MM.1S (cell line): ENCODE measurements at regions not wholly inside any gene's neighbourhood (a gene's known extent, or its start where the extent isn't known, plus 50 kb on each side); places are given as distances from the start of the nearest gene placed in this dataset.

Experiments
- DNase-seq: peaks from one replicate; pipeline ENCODE4 v3.0.0-alpha.2; 2015
- H2AFZ ChIP-seq: fragments of 300-600 bp; sonication (generic); 2 replicates; pipeline ENCODE4 v1.6.0; 2016; ENCODE audit warnings: antibody characterized with exemption, low read length
- H3F3A ChIP-seq: fragments of 300-600 bp; sonication (generic); 2 replicates; pipeline ENCODE4 v1.6.1; 2016; ENCODE audit warnings: mild to moderate bottlenecking, antibody characterized with exemption, low read length, moderate library complexity, mixed read lengths; ENCODE audit not compliant: insufficient read depth
- H3K27ac ChIP-seq: fragments of 300-600 bp; sonication (generic); 2 replicates; pipeline ENCODE4 v1.5.1; 2016; ENCODE audit warnings: mild to moderate bottlenecking, low read length
- H3K27me3 ChIP-seq: fragments of 300-600 bp; sonication (generic); replicated peaks from 2 replicates; pipeline ENCODE4 v1.6.0; 2016; ENCODE audit warnings: low read length; ENCODE audit not compliant: insufficient read depth
- H3K36me3 ChIP-seq: fragments of 300-600 bp; sonication (generic); replicated peaks from 2 replicates; pipeline ENCODE4 v1.6.1; 2016; ENCODE audit warnings: mild to moderate bottlenecking, low read length, mixed read lengths; ENCODE audit not compliant: insufficient read depth
- H3K4me1 ChIP-seq: fragments of 300-600 bp; sonication (generic); 2 replicates; pipeline ENCODE4 v1.6.1; 2016; ENCODE audit warnings: low read length, mixed read lengths
- H3K4me2 ChIP-seq: fragments of 300-600 bp; sonication (generic); 2 replicates; pipeline ENCODE4 v1.6.0; 2016; ENCODE audit warnings: low read depth, low read length
- H3K4me3 ChIP-seq: fragments of 300-600 bp; sonication (generic); 2 replicates; pipeline ENCODE4 v1.5.1; 2016; ENCODE audit warnings: low read length, mixed read lengths
- H3K79me2 ChIP-seq: fragments of 300-600 bp; sonication (generic); 2 replicates; pipeline ENCODE4 v1.6.1; 2016; ENCODE audit warnings: mixed run types, low read length, mixed read lengths
- H3K9ac ChIP-seq: fragments of 300-600 bp; sonication (generic); 2 replicates; pipeline ENCODE4 v1.6.1; 2016; ENCODE audit warnings: low read length, mixed read lengths
- H3K9me2 ChIP-seq: fragments of 300-600 bp; sonication (generic); replicated peaks from 2 replicates; pipeline ENCODE4 v1.6.1; 2016; ENCODE audit warnings: mild to moderate bottlenecking, low read length, mixed read lengths; ENCODE audit not compliant: insufficient read depth
- H3K9me3 ChIP-seq: fragments of 300-600 bp; sonication (generic); replicated peaks from 2 replicates; pipeline ENCODE4 v1.6.1; 2016; ENCODE audit warnings: mild to moderate bottlenecking, low read length, mixed read lengths; ENCODE audit not compliant: insufficient read depth
- H4K20me1 ChIP-seq: fragments of 300-600 bp; sonication (generic); 2 replicates; pipeline ENCODE4 v1.6.1; 2016; ENCODE audit warnings: mild to moderate bottlenecking, low read length, moderate library complexity, mixed read lengths; ENCODE audit not compliant: insufficient read depth
- CTCF ChIP-seq: fragments of 300-600 bp; sonication (generic); IDR thresholded peaks from 2 replicates; pipeline ENCODE4 v1.5.1; 2016; ENCODE audit warnings: antibody characterized with exemption, low read length, mixed read lengths
- EZH2 ChIP-seq: fragments of 300-600 bp; sonication (generic); optimal IDR thresholded peaks from 2 replicates; pipeline ENCODE3; 2017; ENCODE audit warnings: low read depth, mild to moderate bottlenecking, antibody characterized with exemption, low read length, mixed read lengths
- EZH2phosphoT487 ChIP-seq: fragments of 300-600 bp; sonication (generic); IDR thresholded peaks from 2 replicates; pipeline ENCODE4 v1.6.1; 2018; ENCODE audit warnings: antibody characterized with exemption, low read length

GRCh38 chr12:132396657-132397056, 67.3 kb upstream of the GALNT9 start:
- Histone ChIP-seq H3K4me1 (no peaks in the 10 kb centered on the region), H3K4me2 (no peak overlapping the region), H3K9me2 (no peaks in the 10 kb centered on the region), H2AFZ (no peak overlapping the region), H3K27ac (no peak overlapping the region), H4K20me1 (no peaks in the 10 kb centered on the region), H3K36me3 (no peaks in the 10 kb centered on the region), H3K9me3 (no peaks in the 10 kb centered on the region), H3K4me3 (no peak overlapping the region), H3F3A (no peaks in the 10 kb centered on the region), H3K9ac (no peak overlapping the region), H3K79me2 (no peaks in the 10 kb centered on the region), H3K27me3 (peaks cover 25% of the 10 kb centered on the region)
- TF ChIP-seq EZH2 (no peak), EZH2phosphoT487 (no peak), CTCF (no peak)
- DNase-seq = no peak

- Histone ChIP-seq H3K27ac (no peak overlapping the region), H3K27me3 (peaks cover 25% of the 10 kb centered on the region), H3K9me3 (no peaks in the 10 kb centered on the region)
Observed at GRCh38 chr12:132395908-132396305, 66.5 kb upstream of the GALNT9 start.

GRCh38 chr12:132395192-132395907, 66.0 kb upstream of the GALNT9 start:
- Histone ChIP-seq H3K36me3 (no peaks in the 10 kb centered on the region), H2AFZ (no peak overlapping the region), H3K9me3 (no peaks in the 10 kb centered on the region), H3K27ac (no peak overlapping the region), H3K4me1 (no peaks in the 10 kb centered on the region), H3K9ac (no peak overlapping the region), H3K79me2 (no peaks in the 10 kb centered on the region), H3K9me2 (no peaks in the 10 kb centered on the region), H3K4me3 (no peak overlapping the region), H4K20me1 (no peaks in the 10 kb centered on the region), H3K27me3 (peaks cover 25% of the 10 kb centered on the region), H3K4me2 (no peak overlapping the region), H3F3A (no peaks in the 10 kb centered on the region)
- no peak for DNase-seq
- TF ChIP-seq EZH2 = no peak
- no peak for TF ChIP-seq CTCF
- TF ChIP-seq EZH2phosphoT487 = no peak

More at GRCh38 chr12:132395908-132396305, 66.5 kb upstream of the GALNT9 start:
- H3K4me2 ChIP-seq = no peak overlapping the region
- H3K36me3 ChIP-seq = no peaks in the 10 kb centered on the region
- H4K20me1 ChIP-seq = no peaks in the 10 kb centered on the region
- TF ChIP-seq EZH2 = no peak
- TF ChIP-seq EZH2phosphoT487 = no peak
- no peak for TF ChIP-seq CTCF
- H3F3A ChIP-seq = no peaks in the 10 kb centered on the region
- no peaks in the 10 kb centered on the region for H3K9me2 ChIP-seq
- no peak overlapping the region for H3K9ac ChIP-seq
- no peak overlapping the region for H2AFZ ChIP-seq
- H3K4me1 ChIP-seq = no peaks in the 10 kb centered on the region
- no peak for DNase-seq
- no peak overlapping the region for H3K4me3 ChIP-seq
- no peaks in the 10 kb centered on the region for H3K79me2 ChIP-seq
